K562 (cell line): ENCODE measurements at regions not wholly inside any gene's neighbourhood (a gene's known extent, or its start where the extent isn't known, plus 50 kb on each side); places are given as distances from the start of the nearest gene placed in this dataset.

Experiments used
- CHD7 ChIP-seq: fragments of 200-600 bp; sonication (generic); IDR thresholded peaks from one replicate; pipeline ENCODE4 v1.6.1; 2012; ENCODE audit warnings: mild to moderate bottlenecking, low read depth, low read length, inconsistent platforms
- ETV6 ChIP-seq, 3 experiments: fragments of 150-350 bp in 1 of 3; sonication (generic) in 1 of 3; formaldehyde crosslinking in 1 of 3; IDR thresholded peaks; 2 replicates each; pipeline versions ENCODE4 v1.6.1 to v1.8.0; 2014 to 2022; ENCODE audit warnings: borderline replicate concordance in 2 of 3, low read depth in 2 of 3, antibody characterized with exemption in 1 of 3, low read length in 1 of 3, mild to moderate bottlenecking in 1 of 3, missing genetic modification reagents in 1 of 3
- GATA2 ChIP-seq: sonication (generic); formaldehyde crosslinking; IDR thresholded peaks from 2 replicates; pipeline ENCODE4 v1.4.0; 2020; ENCODE audit warnings: mild to moderate bottlenecking, missing genetic modification reagents
- GMEB1 ChIP-seq: fragments of 250-450 bp; sonication (Bioruptor Pico); IDR thresholded peaks from 2 replicates; pipeline ENCODE4 v1.4.0; 2020; ENCODE audit warnings: mild to moderate bottlenecking
- GTF2F1 ChIP-seq: IDR thresholded peaks from 2 replicates; pipeline ENCODE4 v1.6.1; 2011; ENCODE audit warnings: low read depth, low read length, improper control_type of control experiment
- HDAC3 ChIP-seq: fragments of 450-650 bp; IDR thresholded peaks from 2 replicates; pipeline ENCODE4 v1.6.1; 2018; ENCODE audit warnings: borderline replicate concordance, mild to moderate bottlenecking, moderate library complexity; ENCODE audit not compliant: partially characterized antibody
- PCBP2 ChIP-seq: fragments of 200-400 bp; formaldehyde crosslinking; IDR thresholded peaks from 2 replicates; pipeline ENCODE4 v1.6.1; 2018; ENCODE audit warnings: low read length, low read depth, mild to moderate bottlenecking, moderate library complexity; ENCODE audit not compliant: poor library complexity, severe bottlenecking
- RFX5 ChIP-seq: IDR thresholded peaks from 2 replicates; pipeline ENCODE4 v1.6.1; 2011; ENCODE audit warnings: low read depth, mild to moderate bottlenecking, improper control_type of control experiment, low read length
- RUNX1 ChIP-seq: sonication (generic); IDR thresholded peaks from 2 replicates; pipeline ENCODE4 v1.6.1; 2016; ENCODE audit warnings: antibody characterized with exemption, low read depth
- SP2 ChIP-seq: IDR thresholded peaks from 2 replicates; pipeline ENCODE4 v1.6.1; 2011; ENCODE audit warnings: mild to moderate bottlenecking, low read depth, low read length, moderate library complexity; ENCODE audit not compliant: poor library complexity, severe bottlenecking; ENCODE audit errors: extremely low read depth
- STAT5B ChIP-seq: fragments of 250-450 bp; sonication (Bioruptor Pico); IDR thresholded peaks from 2 replicates; pipeline ENCODE4 v1.8.0; 2021; ENCODE audit warnings: mild to moderate bottlenecking, inconsistent platforms

GRCh38 chr4:77349364-77349763 is 192.4 kb downstream of the CCNG2 start (continued):
- TF ChIP-seq RUNX1 = no peak
- no peak for TF ChIP-seq ETV6 (IDR thresholded peaks at IDR 0.05; ENCODE audit: borderline replicate concordance in 1 of 2, low read depth in 2 of 2, low read length in 1 of 2)
- no peak for TF ChIP-seq ETV6 (CRISPR knock-in tag; IDR thresholded peaks at IDR 0.05; ENCODE audit: borderline replicate concordance)
- TF ChIP-seq GMEB1 = no peak
- no peak for TF ChIP-seq GATA2
- TF ChIP-seq STAT5B = no peak
- no peak for TF ChIP-seq HDAC3
- TF ChIP-seq GTF2F1 = no peak
- no peak for TF ChIP-seq SP2
- TF ChIP-seq PCBP2 = no peak
- TF ChIP-seq RFX5 = no peak
- TF ChIP-seq CHD7 = no peak
- TF ChIP-seq, all 486 proteins: peak for 0
